Epidermal melanocyte (primary cell): ENCODE measurements at regions not wholly inside any gene's neighbourhood (a gene's known extent, or its start where the extent isn't known, plus 50 kb on each side); places are given as distances from the start of the nearest gene placed in this dataset.
"Not testable (repeated sequence)": the region's sequence is repeated elsewhere in the genome, so short reads cannot be mapped to it uniquely, and the experiment has no call there.

Source experiments
- DNase-seq: peaks from one replicate; pipeline ENCODE4 v3.0.0; 2011; ENCODE audit warnings: low spot score; ENCODE audit not compliant: insufficient read length

DNA sequence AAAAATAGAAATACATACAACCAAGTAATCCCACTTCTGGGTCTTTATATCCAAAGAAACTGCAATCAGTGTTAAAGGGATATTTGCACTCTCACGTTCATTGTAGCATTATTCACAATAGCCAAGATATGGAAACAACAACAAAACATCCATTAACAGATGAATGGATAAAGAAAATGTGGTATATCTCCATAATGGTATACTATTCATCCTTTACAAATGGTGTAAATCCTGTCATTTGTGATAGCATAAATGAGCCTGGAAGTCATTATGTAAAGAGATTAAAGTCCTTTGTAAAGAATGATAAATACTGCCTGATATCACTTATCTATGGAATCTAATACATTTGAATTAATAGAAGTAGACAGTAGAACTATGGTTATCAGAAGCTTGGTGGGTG, 327.7 kb downstream of the UTRN start:
- DNase-seq: no peak

DNA sequence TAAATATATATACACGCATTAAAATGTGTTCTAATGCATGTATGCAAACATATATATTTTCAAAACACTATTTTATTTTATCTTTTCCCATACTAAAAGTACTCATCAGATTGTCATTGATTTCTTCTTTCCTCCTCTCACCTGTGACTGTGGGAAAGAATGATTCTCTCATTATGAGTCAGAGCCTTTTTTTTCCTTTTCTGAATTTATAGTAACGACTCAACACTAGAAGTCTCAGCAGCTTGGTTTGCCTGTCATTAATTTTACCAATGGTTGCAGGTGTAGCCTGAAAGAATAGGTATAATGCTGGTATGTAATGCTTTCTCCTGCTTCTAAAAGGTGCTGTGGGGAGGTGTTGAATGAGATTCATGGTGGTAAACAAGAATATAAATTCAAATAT, 328.7 kb downstream of the UTRN start:
- no peak for DNase-seq

DNA sequence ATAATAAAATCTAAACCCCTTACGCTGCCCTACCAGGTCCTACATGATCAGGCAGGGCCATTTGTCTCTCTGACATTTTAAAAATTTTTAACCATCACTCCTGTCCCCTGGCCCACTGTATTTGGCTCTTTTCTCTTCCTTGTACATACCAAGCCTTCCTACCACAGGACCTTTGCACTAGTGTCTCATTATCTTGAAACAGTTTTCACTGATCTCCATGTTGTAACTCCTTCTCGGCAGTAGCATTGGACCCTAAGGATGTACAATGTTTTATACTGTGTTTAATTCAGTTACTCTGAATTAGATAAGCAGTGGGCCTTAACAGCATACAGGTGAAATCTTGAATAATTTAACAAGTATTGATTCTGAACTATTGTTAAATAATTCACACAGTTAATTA, 330.7 kb downstream of the UTRN start:
- DNase-seq: no peak

DNA sequence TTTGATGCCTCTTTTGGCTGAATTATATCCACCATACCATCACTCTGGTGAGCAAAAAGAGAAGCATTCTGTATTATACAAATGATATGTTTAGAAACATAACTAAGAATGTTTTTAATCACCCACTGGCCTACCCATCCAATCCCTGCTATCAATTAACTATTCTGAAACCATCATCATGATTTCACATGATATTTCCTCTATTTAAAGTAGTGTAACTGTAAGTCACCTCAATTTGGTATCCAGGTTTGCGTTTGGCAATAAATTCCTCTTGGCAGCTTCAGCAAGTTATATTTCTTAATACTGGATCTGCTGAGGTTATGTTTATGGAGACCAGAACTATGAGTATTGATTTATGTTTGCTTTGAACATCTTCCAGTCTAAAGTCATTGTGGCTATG, 332.1 kb downstream of the UTRN start:
- no peak for DNase-seq

DNA sequence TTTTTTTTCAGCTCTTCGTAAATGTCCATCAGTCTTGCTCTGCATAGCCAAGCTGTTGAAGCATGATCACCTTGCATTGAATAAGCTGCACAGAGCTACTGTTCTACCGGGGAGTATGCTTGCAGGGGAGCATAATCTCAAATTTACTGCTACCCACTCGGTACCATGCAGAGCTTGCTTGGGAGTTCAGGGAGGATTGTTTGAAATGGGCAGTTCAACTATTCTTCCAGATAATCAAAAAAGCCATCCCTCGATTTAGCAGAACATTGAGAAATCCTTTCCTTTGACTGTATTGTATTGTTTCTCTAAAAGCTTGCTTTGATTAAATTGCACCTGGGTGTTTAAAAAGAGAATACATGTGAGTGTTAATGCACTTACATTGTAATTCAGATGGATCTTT, 332.6 kb downstream of the UTRN start:
- no peak for DNase-seq

DNA sequence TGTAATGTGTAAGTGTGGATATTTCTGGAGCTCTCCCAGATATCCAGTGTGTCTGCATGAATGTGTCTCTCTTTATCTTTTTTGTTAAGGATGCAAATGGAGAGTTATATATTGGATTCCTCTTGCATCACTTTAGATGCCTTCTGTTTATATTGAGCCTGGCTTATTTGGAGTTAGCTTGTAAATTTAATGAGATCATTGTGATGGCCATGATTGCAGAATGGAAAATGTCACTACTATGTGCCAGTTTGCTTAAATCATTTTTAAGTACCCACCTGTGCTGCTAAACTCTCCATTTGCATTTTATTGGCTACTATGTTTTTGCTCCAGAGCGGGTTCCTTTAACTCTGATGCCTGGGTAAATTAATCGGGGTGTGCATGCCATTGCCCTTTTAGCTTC, 334.8 kb downstream of the UTRN start:
- DNase-seq: no peak

DNA sequence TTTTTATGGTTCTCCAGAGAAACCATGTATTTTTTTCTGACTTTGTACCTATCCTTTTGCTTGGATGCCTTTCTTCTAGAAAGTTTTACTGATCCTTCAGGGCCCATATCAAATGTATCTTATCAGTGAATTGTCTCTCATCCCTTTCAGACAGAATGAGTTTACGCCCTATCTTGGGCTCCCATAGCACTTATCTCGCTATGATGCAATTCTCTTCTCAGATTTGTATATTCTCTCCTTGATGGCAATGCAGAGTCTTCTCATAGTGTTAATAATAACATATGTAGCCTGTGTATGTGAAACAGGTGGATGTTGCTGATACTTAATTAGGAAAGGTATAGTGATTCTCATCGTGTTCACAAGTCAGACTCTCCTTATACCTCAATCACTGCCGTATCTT, 336.2 kb downstream of the UTRN start:
- no peak for DNase-seq

DNA sequence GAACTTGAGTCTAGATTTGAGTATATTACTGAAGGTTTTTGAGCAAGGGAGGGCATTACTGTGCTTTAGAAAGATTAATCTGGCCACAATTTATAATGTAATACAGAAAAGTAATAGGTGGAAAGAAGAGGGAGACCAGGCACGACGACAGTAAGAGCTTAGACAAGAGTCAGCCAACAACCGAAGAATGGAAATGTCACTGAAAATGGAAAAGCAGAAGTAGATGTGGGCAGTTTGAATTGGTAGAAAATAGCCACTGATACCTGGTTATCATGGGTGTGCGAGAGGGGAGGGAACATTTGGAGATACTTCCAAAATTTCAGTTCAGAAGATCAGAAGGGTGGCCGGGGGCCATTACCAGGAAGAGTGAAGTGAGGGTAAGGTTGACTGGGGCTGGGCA, 339.1 kb downstream of the UTRN start:
- DNase-seq: no peak

DNA sequence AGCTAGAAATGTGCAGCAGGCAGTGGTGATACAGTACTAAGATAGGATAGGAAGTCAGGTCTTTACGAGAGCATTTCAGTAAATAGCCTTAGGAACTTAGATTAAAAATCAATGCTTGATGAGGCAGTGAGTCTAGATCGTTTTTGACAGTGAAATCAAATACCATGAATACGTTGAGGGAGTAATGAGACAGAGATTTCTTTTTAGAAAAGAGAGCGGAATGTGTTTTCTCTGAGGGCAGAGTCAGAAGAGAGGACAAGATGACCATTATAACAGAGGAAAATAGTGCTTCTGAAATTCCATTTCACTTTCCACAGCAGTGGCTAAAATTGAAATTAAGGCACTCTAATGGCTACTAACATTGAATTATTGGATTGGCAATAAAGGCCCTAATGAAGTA, 339.6 kb downstream of the UTRN start:
- peak; percentile 35 for DNase-seq

DNA sequence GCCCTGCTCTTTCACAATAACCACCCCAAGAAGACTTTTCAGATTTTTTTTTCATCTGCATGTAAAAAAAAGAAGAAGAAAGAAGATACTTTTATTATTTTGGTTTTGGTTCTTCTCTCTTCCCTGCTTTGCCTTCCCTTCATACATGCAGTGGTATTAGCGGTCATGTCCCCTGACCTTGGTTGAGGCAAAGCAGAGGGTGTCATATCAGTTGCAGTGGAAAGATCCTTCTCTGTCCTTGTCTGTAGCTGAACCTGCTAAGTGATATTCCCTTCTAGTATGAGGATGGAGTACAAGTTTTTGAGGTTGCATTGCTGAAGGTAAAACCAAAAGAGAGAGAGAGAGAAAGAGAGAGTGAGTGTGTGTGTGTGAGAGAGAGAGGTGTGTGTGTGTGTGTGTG, 345.7 kb downstream of the UTRN start:
- no peak for DNase-seq

DNA sequence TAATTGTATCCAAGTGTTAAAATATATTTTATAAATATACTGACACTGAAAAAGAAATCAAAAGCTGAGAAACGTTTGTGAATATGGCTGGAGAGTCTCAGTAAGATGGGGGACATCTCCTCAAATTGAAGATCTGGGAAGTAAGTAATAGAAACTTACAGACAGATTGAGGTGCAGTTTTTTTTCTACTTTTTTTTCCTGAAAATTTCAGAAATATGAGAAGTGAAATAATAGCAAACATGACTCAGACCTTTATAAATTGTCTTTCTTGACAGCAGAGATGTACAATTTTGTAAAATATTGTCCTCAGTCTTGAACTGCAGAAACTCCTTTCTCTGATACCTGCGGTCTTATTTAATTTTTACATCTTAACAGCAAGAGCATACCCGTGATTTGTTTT, 347.1 kb downstream of the UTRN start:
- DNase-seq: no peak

DNA sequence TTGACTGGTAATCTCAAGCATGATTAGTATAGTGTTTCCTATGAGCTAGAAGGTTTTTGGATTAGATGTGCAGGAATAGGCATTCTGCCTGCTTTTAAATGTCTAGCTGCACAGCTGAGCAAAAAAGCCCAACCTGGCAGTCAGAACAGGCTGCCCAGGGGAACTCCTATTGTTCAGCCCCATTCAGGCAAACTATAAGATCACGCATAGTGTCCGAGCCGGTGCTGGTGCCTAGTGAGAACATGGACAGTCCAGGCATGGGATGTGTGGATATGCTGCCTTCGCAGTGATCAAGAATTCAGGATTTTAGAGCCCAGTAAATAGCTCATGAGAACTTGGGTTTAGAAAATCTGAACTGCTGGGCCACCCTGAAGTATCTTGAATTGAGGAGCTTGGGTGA, 348.8 kb downstream of the UTRN start:
- DNase-seq: no peak

DNA sequence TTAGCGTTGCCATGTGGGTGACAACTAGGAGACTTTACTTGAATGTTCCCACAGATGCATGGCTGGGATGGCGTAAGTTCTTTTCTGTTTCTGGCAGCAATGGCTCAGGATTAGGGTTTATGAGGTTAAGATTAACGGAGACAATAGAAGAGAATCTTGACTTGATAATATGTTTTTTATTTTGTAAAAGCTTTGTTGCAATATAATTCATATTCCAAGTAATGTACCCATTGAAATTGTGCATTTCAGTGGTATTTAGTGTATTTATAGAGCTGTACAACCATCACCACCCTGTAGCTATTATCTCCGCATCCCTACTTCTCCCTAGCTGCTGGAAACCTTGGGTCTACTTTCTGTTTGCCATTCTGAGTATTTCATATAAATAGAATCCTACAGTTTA, 349.2 kb downstream of the UTRN start:
- DNase-seq: no peak

DNA sequence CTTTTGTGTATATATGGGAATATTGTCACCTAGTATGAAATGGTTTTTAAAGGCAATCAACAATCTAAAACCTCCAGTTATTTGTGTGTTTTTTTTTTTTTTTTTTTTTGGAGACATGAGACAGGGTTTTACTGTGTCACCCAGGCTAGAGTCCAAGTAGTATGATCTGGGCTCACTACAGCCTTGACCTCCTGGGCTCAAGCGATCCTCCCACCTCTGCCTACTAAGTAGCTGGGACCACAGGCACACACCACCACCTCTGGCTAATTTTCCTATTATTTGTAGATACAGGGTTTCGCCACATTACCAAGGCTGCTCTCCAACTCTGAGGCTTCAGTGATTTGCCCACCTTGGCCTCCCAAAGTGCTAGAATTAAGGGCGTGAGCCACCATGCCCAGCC, 349.9 kb downstream of the UTRN start:
- no peak for DNase-seq

DNA sequence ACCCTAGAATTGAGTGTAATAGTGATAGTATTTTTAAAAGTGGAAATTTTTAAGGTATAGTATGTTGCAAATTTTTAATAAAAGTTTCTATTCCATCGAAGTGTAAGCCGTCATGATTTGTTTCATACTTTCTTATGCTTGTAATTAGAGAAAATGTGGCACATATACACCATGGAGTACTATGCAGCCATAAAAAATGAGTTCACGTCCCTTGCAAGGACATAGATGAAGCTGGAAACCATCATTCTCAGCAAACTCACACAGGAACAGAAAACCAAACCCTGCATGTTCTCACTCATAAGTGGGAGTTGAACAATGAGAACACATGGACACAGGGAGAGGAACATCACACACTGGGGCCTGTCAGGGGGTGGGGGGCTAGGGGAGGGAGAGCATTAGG, 350.9 kb downstream of the UTRN start:
- DNase-seq: not testable (repeated sequence)

DNA sequence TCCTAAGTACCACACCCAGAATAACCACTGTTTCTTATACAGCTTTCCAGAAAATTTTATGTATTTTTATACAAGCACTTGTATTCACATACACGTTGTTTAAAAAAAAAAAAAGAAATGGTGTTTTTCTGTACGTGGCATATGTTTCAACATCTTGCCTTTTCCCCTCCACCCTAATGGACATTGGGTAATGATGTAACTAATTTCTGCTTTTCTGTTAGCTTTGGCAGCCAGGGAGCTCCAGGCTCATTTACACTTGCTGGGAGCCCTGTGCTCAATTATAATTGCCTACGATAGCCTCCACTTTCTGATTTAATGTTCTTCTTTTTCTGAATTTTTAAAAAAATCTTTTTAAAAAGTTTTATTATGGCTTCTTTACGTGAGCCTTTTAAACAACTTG, 352.4 kb downstream of the UTRN start:
- no peak for DNase-seq

DNA sequence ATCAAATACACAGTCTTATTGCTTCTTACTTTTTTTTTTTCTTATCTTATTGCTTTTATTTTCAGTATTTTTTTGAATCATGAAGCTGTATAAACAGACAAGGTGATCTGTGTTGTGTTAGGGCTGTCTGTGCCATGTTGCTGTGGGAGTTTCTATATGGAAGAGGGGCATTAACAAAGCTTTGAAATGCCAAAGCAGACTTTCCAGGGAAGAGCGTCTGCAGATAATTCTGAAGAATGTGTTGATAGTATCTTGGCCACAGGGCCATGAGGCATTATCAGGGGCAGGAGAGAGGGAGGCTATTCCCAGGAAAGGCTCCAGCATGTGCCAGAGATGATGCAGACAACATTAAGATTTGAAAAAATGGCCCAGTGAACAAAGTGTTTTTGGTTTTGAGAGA, 354.5 kb downstream of the UTRN start:
- no peak for DNase-seq

DNA sequence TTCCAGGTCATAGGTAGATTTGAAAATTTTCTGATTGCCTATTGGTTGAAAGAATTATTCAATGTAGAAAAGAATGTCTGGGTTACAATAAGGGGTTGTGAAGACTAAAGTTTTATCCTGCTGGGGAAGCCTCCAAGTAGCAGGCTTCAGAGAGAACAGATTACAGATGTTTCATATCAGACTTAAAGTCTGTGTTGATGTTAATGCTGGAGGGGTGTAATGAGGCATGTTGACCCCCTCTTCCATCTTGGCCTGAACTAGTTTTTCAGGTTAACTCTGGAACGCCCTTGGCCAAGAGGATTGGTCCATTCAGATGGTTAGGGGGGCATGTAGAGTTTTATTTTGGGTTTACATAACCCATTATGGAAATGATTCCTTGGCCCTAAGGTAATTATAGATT, 356.2 kb downstream of the UTRN start:
- no peak for DNase-seq

DNA sequence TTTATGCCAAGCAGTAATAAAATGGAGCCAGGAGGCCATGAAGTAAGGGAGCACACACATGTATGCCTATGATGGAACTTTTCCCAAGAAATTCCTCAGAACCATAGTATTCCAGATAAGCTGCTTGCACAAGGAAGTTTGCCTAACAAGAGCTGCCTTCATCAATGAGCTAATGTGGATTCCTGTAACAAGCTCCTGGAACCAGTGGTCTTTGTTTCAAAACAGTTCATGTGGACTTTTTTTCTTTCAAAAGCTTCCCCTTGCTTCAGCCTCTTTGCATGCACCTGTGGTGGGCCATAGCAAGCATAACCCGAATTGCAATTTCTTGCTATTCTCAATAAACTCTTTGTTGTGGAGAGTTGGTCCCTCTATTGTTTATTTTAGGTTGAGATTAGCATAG, 359.6 kb downstream of the UTRN start:
- no peak for DNase-seq

DNA sequence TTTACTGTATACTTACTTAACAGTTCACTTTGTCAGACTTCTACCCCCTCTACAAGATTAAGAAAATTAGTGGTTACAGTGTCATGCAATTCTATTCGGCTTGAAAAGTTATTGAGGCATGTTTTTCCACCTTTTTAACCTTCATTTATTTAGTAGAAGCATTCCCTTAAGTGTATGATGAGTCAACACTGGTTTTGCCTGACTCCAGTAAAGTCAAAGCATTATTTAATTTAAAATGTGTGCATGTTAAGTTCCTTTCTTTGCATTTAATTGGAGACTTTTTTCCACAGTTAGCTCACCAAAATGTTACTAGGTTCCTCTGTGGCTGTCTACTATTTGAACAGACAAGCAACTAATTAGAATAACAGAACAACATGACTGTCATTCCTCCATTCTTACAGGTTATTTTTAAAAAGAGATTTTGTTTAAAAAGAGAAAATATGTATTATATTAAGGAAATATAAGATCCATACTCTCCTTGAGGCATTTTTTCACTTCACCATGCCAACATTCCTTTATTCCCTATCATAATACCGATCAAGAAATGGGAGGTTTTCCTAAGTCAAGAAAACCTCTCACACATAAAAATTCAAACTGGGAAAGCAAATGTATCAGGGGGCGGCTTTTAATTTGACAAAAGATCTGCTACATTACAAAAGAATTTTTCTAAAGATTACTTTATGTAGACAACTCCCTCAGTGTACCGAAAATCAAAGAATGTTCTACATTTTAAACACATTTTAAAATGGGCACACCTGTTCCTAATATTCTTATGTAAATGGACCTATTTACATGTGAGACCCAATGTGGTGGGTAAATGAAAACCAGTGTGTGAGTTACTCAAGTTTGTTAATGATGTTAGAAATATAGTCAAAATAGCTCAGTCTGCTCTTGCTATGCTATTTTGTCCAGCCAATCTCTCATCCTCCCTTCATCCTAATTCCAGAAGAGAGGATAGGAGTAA, 361.2 kb downstream of the UTRN start:
- DNase-seq: no peak

DNA sequence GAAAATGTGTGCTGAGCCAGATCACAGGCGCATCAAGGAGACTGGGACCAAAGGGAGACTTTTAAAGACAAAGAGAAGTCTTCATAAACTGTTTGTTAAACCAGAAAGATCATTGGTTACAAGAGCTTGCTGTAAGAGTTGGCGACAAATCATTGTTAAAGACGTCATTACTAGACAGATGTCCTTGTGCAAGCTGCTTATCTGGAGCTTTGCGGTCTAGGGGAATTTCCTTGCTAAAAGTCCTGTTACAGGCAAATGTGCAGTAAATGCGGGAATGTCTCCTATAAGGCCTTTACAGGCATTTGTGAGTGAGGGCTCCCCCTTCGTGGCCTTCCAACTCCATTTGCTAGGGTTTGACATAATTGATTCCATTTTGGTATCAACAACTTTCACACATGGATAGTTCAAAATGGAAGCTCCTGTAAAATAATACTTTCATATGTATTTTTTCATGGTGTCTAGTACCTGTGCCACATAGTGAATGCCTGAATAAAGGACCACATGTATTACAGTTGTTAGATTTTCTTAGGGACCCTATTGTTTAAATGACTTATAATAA, 362.4 kb downstream of the UTRN start:
- no peak for DNase-seq

DNA sequence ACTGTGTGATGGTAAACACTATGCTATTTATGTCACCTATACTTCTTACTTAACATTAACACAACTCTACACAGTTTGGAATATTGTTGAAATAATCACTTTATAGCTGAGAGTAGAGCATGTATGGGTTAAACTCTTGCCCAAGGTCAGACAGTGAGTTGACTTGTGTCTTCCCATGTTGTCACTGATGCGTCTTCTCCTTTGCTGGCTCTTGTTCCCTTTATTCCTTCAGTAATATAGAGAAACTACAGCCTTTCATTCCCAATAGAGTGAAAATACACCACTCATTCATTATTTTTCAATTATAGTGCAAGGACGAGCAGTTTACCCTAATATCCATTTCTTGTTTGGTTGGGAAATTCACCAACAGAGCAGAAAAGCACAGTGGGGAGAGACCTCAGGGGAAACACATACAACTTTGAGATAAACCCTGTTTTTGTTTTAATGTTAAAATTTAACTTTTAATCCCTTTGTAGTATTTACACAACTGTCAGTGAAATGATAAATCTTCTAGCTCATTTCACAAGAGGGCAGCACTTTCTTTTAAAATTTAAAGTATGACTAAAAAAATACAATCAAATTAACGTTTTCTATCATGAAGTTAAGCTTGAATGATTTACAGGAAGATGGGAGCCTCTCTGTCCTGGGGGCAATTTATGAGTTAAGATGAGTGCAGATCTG, 363.0 kb downstream of the UTRN start:
- DNase-seq: no peak

DNA sequence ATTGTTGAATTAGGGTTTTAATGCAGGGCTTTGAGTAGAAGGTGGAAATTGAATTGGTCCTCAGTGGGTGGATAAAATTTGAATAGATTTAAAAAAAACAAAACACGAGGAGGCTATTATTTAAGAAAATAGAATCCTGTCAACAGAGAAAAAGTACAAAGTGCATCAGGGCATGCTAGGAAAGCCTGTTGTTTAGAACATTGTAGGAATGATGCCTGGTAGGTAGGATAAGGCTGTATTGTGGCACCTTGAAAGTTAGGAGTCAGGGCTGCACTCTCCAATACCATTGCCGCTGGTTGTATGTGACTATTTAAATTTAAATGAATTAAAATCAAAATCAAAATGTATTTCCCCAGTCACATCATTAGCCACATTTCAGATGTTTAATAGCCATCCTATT, 363.9 kb downstream of the UTRN start:
- no peak for DNase-seq
